PC-9 (cell line): ENCODE measurements at regions not wholly inside any gene's neighbourhood (a gene's known extent, or its start where the extent isn't known, plus 50 kb on each side); places are given as distances from the start of the nearest gene placed in this dataset.
"Not testable (repeated sequence)": the region's sequence is repeated elsewhere in the genome, so short reads cannot be mapped to it uniquely, and the experiment has no call there.

ENCODE experiments used
- BruUV-seq: library from RNA; stranded (reverse); fragments of 400-500 nt; replicated peaks from 2 replicates; lab custom pipeline; 2021; lab: Mats Ljungman, UMichigan
- CTCF ChIA-PET: fragments of 300-600 bp; sonication (Branson Sonifier 250); formaldehyde crosslinking; loops from one replicate; lab custom pipeline; 2022; ENCODE audit warnings: antibody characterized with exemption; lab: Charles Lee
- POLR2A ChIA-PET: fragments of 300-600 bp; sonication (Branson Sonifier 250); formaldehyde crosslinking; loops from one replicate; lab custom pipeline; 2022; ENCODE audit warnings: antibody characterized with exemption; ENCODE audit not compliant: unreplicated experiment; lab: Charles Lee
- DNase-seq, 2 experiments: peaks; one replicate each; pipeline versions ENCODE4 v3.0.0 to v3.0.0-alpha.2; 2015 to 2022; ENCODE audit warnings: mixed read lengths in 1 of 2
- H2AFZ ChIP-seq: fragments of 200-600 bp; sonication (generic); 2 replicates; pipeline ENCODE4 v1.8.1; 2017; ENCODE audit warnings: antibody characterized with exemption
- H3F3A ChIP-seq: fragments of 200-600 bp; sonication (generic); 2 replicates; pipeline ENCODE4 v1.8.1; 2017; ENCODE audit warnings: antibody characterized with exemption, mild to moderate bottlenecking, low read depth; ENCODE audit not compliant: insufficient read depth
- H3K27ac ChIP-seq: fragments of 200-600 bp; sonication (generic); 2 replicates; pipeline ENCODE4 v1.6.1; 2016; ENCODE audit warnings: mixed run types
- H3K27me3 ChIP-seq: fragments of 200-600 bp; sonication (generic); 2 replicates; pipeline ENCODE4 v1.6.1; 2016; ENCODE audit warnings: low read depth, mixed run types; ENCODE audit not compliant: insufficient read depth
- H3K36me3 ChIP-seq: fragments of 200-600 bp; sonication (generic); 2 replicates; pipeline ENCODE4 v1.6.1; 2016; ENCODE audit warnings: low read depth, mixed run types
- H3K4me1 ChIP-seq: fragments of 200-600 bp; sonication (generic); replicated peaks from 2 replicates; pipeline ENCODE4 v1.6.1; 2016; ENCODE audit warnings: mixed run types; ENCODE audit not compliant: insufficient read depth
- H3K4me2 ChIP-seq: fragments of 200-600 bp; sonication (generic); 2 replicates; pipeline ENCODE4 v1.6.1; 2017; ENCODE audit warnings: mixed run types
- H3K4me3 ChIP-seq: fragments of 200-600 bp; sonication (generic); 2 replicates; pipeline ENCODE4 v1.6.1; 2016; ENCODE audit warnings: mixed run types
- H3K79me2 ChIP-seq: fragments of 200-600 bp; sonication (generic); 2 replicates; pipeline ENCODE4 v1.6.1; 2017; ENCODE audit warnings: low read depth, mixed run types
- H3K9me2 ChIP-seq: fragments of 200-600 bp; sonication (generic); 2 replicates; pipeline ENCODE4 v1.8.1; 2017; ENCODE audit warnings: mild to moderate bottlenecking; ENCODE audit not compliant: insufficient read depth
- H3K9me3 ChIP-seq: fragments of 200-600 bp; sonication (generic); 2 replicates; pipeline ENCODE4 v1.8.1; 2016; ENCODE audit warnings: low read depth; ENCODE audit not compliant: insufficient read depth
- H4K20me1 ChIP-seq: fragments of 200-600 bp; sonication (generic); 2 replicates; pipeline ENCODE4 v1.8.1; 2017; ENCODE audit not compliant: insufficient read depth
- CTCF ChIP-seq: fragments of 200-600 bp; sonication (generic); conservative IDR thresholded peaks from 2 replicates; pipeline ENCODE4 v1.6.1; 2017; ENCODE audit warnings: mixed run types, antibody characterized with exemption, mild to moderate bottlenecking, moderate library complexity
- EZH2 ChIP-seq: fragments of 200-600 bp; sonication (generic); IDR thresholded peaks from 2 replicates; pipeline ENCODE4 v1.8.0; 2017; ENCODE audit warnings: antibody characterized with exemption, low read depth
- intact Hi-C: fragments of 100-400 bp; cut with micrococcal nuclease; formaldehyde crosslinking; loops from one replicate; pipeline ENCODE4 v1.10.0; 2022; ENCODE audit not compliant: unreplicated experiment

- Histone ChIP-seq H3K27ac (no peak overlapping the region), H3K9me2 (no peaks in the 10 kb centered on the region), H3K4me3 (no peak overlapping the region), H3K79me2 (no peaks in the 10 kb centered on the region), H3K4me1 (no peaks in the 10 kb centered on the region), H3K27me3 (no peaks in the 10 kb centered on the region), H3K4me2 (no peak overlapping the region), H3K36me3 (no peaks in the 10 kb centered on the region), H2AFZ (no peak overlapping the region), H4K20me1 (no peaks in the 10 kb centered on the region), H3K9me3 (no peaks in the 10 kb centered on the region), H3F3A (no peaks in the 10 kb centered on the region)
- TF ChIP-seq EZH2: no peak
- no peak for TF ChIP-seq CTCF
- no peak for DNase-seq
- ChIA-PET CTCF (no interaction called here), POLR2A (no interaction called here)
- intact Hi-C loops: no loop called here
- no TSS peak for BruUV-seq
Measured at GRCh38 chr4:179728305-179728704, 2286.1 kb upstream of the AGA start.

- intact Hi-C loops, H3K9me3 ChIP-seq, BruUV-seq, H4K20me1 ChIP-seq, CTCF ChIA-PET, DNase-seq, H3K79me2 ChIP-seq, H3K27ac ChIP-seq, H3K36me3 ChIP-seq, H3K4me2 ChIP-seq, H3K4me1 ChIP-seq, H3K4me3 ChIP-seq, H3K9me2 ChIP-seq, H2AFZ ChIP-seq, H3F3A ChIP-seq, POLR2A ChIA-PET, H3K27me3 ChIP-seq: not testable (repeated sequence)
Measured at GRCh38 chr4:179736820-179737219, 2294.6 kb upstream of the AGA start.

GRCh38 chr4:179738822-179739221 is 2296.6 kb upstream of the AGA start:
- TF ChIP-seq EZH2 (no peak), CTCF (no peak)
- no peak overlapping the region for H2AFZ ChIP-seq
- H3K9me2 ChIP-seq: no peaks in the 10 kb centered on the region
- H3K9me3 ChIP-seq: no peaks in the 10 kb centered on the region
- CTCF ChIA-PET: no interaction called here
- H3K36me3 ChIP-seq: no peaks in the 10 kb centered on the region
- no peaks in the 10 kb centered on the region for H3F3A ChIP-seq
- BruUV-seq: no TSS peak
- H3K4me1 ChIP-seq: no peaks in the 10 kb centered on the region
- no peaks in the 10 kb centered on the region for H3K79me2 ChIP-seq
- intact Hi-C loops: no loop called here
- no peaks in the 10 kb centered on the region for H4K20me1 ChIP-seq
- no peak overlapping the region for H3K27ac ChIP-seq
- H3K27me3 ChIP-seq: no peaks in the 10 kb centered on the region
- no peak overlapping the region for H3K4me3 ChIP-seq
- no peak overlapping the region for H3K4me2 ChIP-seq
- DNase-seq: no peak
- POLR2A ChIA-PET: no interaction called here

- H3K9me2 ChIP-seq: no peaks in the 10 kb centered on the region
- no peaks in the 10 kb centered on the region for H3K27me3 ChIP-seq
- no peak overlapping the region for H2AFZ ChIP-seq
- DNase-seq: no peak
- TF ChIP-seq CTCF (no peak), EZH2 (no peak)
- H3K79me2 ChIP-seq: no peaks in the 10 kb centered on the region
- intact Hi-C loops: no loop called here
- no peaks in the 10 kb centered on the region for H3K36me3 ChIP-seq
- H3K27ac ChIP-seq: no peak overlapping the region
- CTCF ChIA-PET: no interaction called here
- H3F3A ChIP-seq: no peaks in the 10 kb centered on the region
- POLR2A ChIA-PET: no interaction called here
- H3K9me3 ChIP-seq: no peaks in the 10 kb centered on the region
- no peaks in the 10 kb centered on the region for H3K4me1 ChIP-seq
- BruUV-seq: no TSS peak
- no peak overlapping the region for H3K4me2 ChIP-seq
- H4K20me1 ChIP-seq: no peaks in the 10 kb centered on the region
- H3K4me3 ChIP-seq: no peak overlapping the region
Measured at GRCh38 chr4:179747218-179747910, 2305.1 kb upstream of the AGA start.
